K562 (cell line): ENCODE measurements at regions not wholly inside any gene's neighbourhood (a gene's known extent, or its start where the extent isn't known, plus 50 kb on each side); places are given as distances from the start of the nearest gene placed in this dataset.

Source experiments
- ATAC-seq: fragments of 200-7000 bp; cut with Tn5 transposase; 3 replicates; pipeline ENCODE4 v1.9.1; 2020; ENCODE audit warnings: moderate library complexity
- BruUV-seq: library from RNA; stranded (reverse); fragments of 400-500 nt; replicated peaks from 2 replicates; lab custom pipeline; 2021; lab: Mats Ljungman, UMichigan
- CTCF ChIA-PET: fragments of 300-600 bp; formaldehyde crosslinking; extraction: SDS; loops from one replicate; lab custom pipeline; 2021; ENCODE audit warnings: low intra/inter-chr PET ratio; lab: Yijun Ruan, JAX
- POLR2A ChIA-PET: fragments of 300-600, 350-650 bp; sonication (Branson Sonifier 250); formaldehyde crosslinking; extraction: SDS; loops from one replicate; lab custom pipeline; 2021; ENCODE audit warnings: antibody characterized with exemption, inconsistent platforms; lab: Yijun Ruan, JAX
- DNase-seq, 4 experiments: peaks; one replicate each; pipeline versions ENCODE4 v3.0.0 to v3.0.0-alpha.2; 2011 to 2018; ENCODE audit warnings: low spot score in 3 of 4, mixed read lengths in 3 of 4; ENCODE audit errors: extremely low read depth in 1 of 4
- FAIRE-seq: peaks from 2 replicates; lab custom pipeline; 2011; peaks lifted over from hg19 to GRCh38; lab: Jason Lieb, UNC
- H2AFZ ChIP-seq: 2 replicates; pipeline ENCODE4 v1.6.0; 2011; ENCODE audit warnings: low read depth, low read length, control low read depth, inconsistent platforms
- H3K27ac ChIP-seq: fragments of 200-600 bp; 3 replicates; pipeline ENCODE4 v1.8.0; 2011; ENCODE audit warnings: low read depth, mild to moderate bottlenecking, control low read depth, inconsistent platforms, low read length, moderate library complexity, mixed read lengths; ENCODE audit errors: extremely low read depth
- H3K27me3 ChIP-seq, 2 experiments: fragments of 300-600 bp in 1 of 2; 2 replicates in 1 of 2; 3 replicates in 1 of 2; pipeline versions ENCODE4 v1.6.0 to v1.8.0; 2011; ENCODE audit warnings: inconsistent platforms in 2 of 2, low read length in 2 of 2, mild to moderate bottlenecking in 1 of 2, mixed read lengths in 1 of 2, moderate library complexity in 1 of 2; ENCODE audit not compliant: control insufficient read depth in 2 of 2, insufficient read depth in 2 of 2
- H3K36me3 ChIP-seq: fragments of 300-600 bp; 3 replicates; pipeline ENCODE4 v1.8.0; 2011; ENCODE audit warnings: mild to moderate bottlenecking, low read length, inconsistent platforms; ENCODE audit not compliant: control insufficient read depth, insufficient read depth
- H3K4me1 ChIP-seq, 2 experiments: fragments of 200-600 bp in 1 of 2; replicated peaks in 1 of 2; 2 replicates in 1 of 2; 3 replicates in 1 of 2; pipeline versions ENCODE4 v1.5.1 to v1.8.0; 2011; ENCODE audit warnings: inconsistent platforms in 2 of 2, low read length in 2 of 2, mild to moderate bottlenecking in 1 of 2, mixed read lengths in 1 of 2, moderate library complexity in 1 of 2; ENCODE audit not compliant: control insufficient read depth in 2 of 2, insufficient read depth in 2 of 2
- H3K4me2 ChIP-seq: 2 replicates; pipeline ENCODE4 v1.6.1; 2011; ENCODE audit warnings: low read length, control low read depth, inconsistent platforms, mixed read lengths; ENCODE audit not compliant: insufficient read depth
- H3K4me3 ChIP-seq: fragments of 200-600 bp; sonication (generic), shearing (Covaris generic); 2 replicates; pipeline ENCODE4 v1.5.1; 2016; ENCODE audit warnings: control low read depth, inconsistent platforms
- H3K79me2 ChIP-seq: fragments of 200-600 bp; 3 replicates; pipeline ENCODE4 v1.8.0; 2011; ENCODE audit warnings: low read length, inconsistent platforms; ENCODE audit not compliant: control insufficient read depth, insufficient read depth
- H3K9ac ChIP-seq, 2 experiments: 2 replicates each; pipeline versions ENCODE4 v1.6.0 to v1.6.1; 2011; ENCODE audit warnings: low read depth in 2 of 2, low read length in 2 of 2, control low read depth in 1 of 2, inconsistent platforms in 1 of 2, mild to moderate bottlenecking in 1 of 2, mixed read lengths in 1 of 2; ENCODE audit not compliant: insufficient read depth in 1 of 2
- H3K9me1 ChIP-seq: one replicate; pipeline ENCODE4 v1.6.0; 2011; ENCODE audit warnings: inconsistent platforms, mild to moderate bottlenecking, low read length, moderate library complexity; ENCODE audit not compliant: control insufficient read depth, insufficient read depth
- H3K9me3 ChIP-seq: replicated peaks from 2 replicates; pipeline ENCODE4 v1.5.1; 2011; ENCODE audit warnings: low read depth, low read length, inconsistent platforms; ENCODE audit not compliant: control insufficient read depth, insufficient read depth
- H4K20me1 ChIP-seq: replicated peaks from 2 replicates; pipeline ENCODE4 v1.6.1; 2011; ENCODE audit warnings: low read length, inconsistent platforms, mixed read lengths; ENCODE audit not compliant: control insufficient read depth, insufficient read depth
- CEBPB ChIP-seq: fragments of 450-650 bp; IDR thresholded peaks from 2 replicates; pipeline ENCODE4 v1.6.1; 2016; ENCODE audit warnings: missing genetic modification characterization, missing compliant biosample characterization
- DMBX1 ChIP-seq: fragments of 250-450 bp; sonication (Bioruptor Pico); IDR thresholded peaks from 2 replicates; pipeline ENCODE4 v1.8.0; 2022; ENCODE audit warnings: inconsistent platforms, mild to moderate bottlenecking, moderate library complexity, borderline replicate concordance
- FOS ChIP-seq: IDR thresholded peaks from 3 replicates; pipeline ENCODE4 v1.6.1; 2011; ENCODE audit not compliant: insufficient read length; ENCODE audit errors: extremely low read depth
- HDAC3 ChIP-seq: fragments of 450-650 bp; IDR thresholded peaks from 2 replicates; pipeline ENCODE4 v1.6.1; 2018; ENCODE audit warnings: borderline replicate concordance, mild to moderate bottlenecking, moderate library complexity; ENCODE audit not compliant: partially characterized antibody
- HMGN3 ChIP-seq: IDR thresholded peaks from 2 replicates; pipeline ENCODE4 v1.6.1; 2011; ENCODE audit warnings: borderline replicate concordance, low read depth, mild to moderate bottlenecking, mixed read lengths, low read length; ENCODE audit not compliant: insufficient read length; ENCODE audit errors: extremely low read depth
- POLR2H ChIP-seq: IDR thresholded peaks from 2 replicates; pipeline ENCODE4 v1.6.1; 2016; ENCODE audit warnings: missing genetic modification characterization, low read depth, mild to moderate bottlenecking, control low read depth, missing compliant biosample characterization, moderate library complexity
- PREB ChIP-seq: sonication (generic); formaldehyde crosslinking; IDR thresholded peaks from 2 replicates; pipeline ENCODE4 v1.8.1; 2023; ENCODE audit warnings: mild to moderate bottlenecking, missing genetic modification reagents
- RAD21 ChIP-seq, 2 experiments: fragments of 250-450 bp in 1 of 2; fragments of 450-650 bp in 1 of 2; sonication (Bioruptor Pico) in 1 of 2; formaldehyde crosslinking in 1 of 2; IDR thresholded peaks in 1 of 2; conservative IDR thresholded peaks in 1 of 2; 2 replicates each; pipeline versions ENCODE4 v1.4.0 to v1.8.0; 2020 to 2022; ENCODE audit warnings: mild to moderate bottlenecking in 2 of 2, moderate library complexity in 1 of 2
- SMAD1 ChIP-seq: fragments of 150-350 bp; IDR thresholded peaks from 2 replicates; pipeline ENCODE4 v1.6.1; 2014; ENCODE audit warnings: low read length, low read depth; ENCODE audit not compliant: partially characterized antibody
- SOX6 ChIP-seq: fragments of 450-650 bp; IDR thresholded peaks from 2 replicates; pipeline ENCODE4 v1.6.1; 2014; ENCODE audit warnings: mild to moderate bottlenecking
- TAF15 ChIP-seq: fragments of 200-400 bp; formaldehyde crosslinking; IDR thresholded peaks from 2 replicates; pipeline ENCODE4 v1.6.1; 2017; ENCODE audit warnings: mild to moderate bottlenecking, low read depth, low read length, moderate library complexity
- TCF7 ChIP-seq: sonication (generic); IDR thresholded peaks from 2 replicates; pipeline ENCODE4 v1.6.1; 2016; ENCODE audit warnings: antibody characterized with exemption, borderline replicate concordance
- ZNF592 ChIP-seq: fragments of 450-650 bp; IDR thresholded peaks from 2 replicates; pipeline ENCODE4 v1.6.1; 2017; ENCODE audit warnings: antibody characterized with exemption, mild to moderate bottlenecking
- ZSCAN32 ChIP-seq: fragments of 450-650 bp; formaldehyde crosslinking; IDR thresholded peaks from 2 replicates; pipeline ENCODE4 v1.4.0; 2020; ENCODE audit warnings: mild to moderate bottlenecking, moderate library complexity
- WGBS: fragments of 100-300 bp; shearing (Covaris generic); methylation state at CpG from one replicate; pipeline ENCODE4 v1.1.6; 2016; ENCODE audit warnings: low coverage, mixed read lengths; ENCODE audit not compliant: insufficient coverage; ENCODE audit errors: missing lambda C conversion rate; 5-methylcytosine and 5-hydroxymethylcytosine counted together
- in situ Hi-C: fragments of 300-500 bp; cut with MboI; formaldehyde crosslinking; loops from 4 replicates; pipeline ENCODE4 v1.15.0; 2018; ENCODE audit warnings: inconsistent platforms, mixed read lengths
- intact Hi-C: fragments of 100-400 bp; cut with micrococcal nuclease; formaldehyde crosslinking; loops from 2 replicates; pipeline ENCODE4 v1.14.2; 2022
- TF ChIP-seq, protein P1 (sequence below), 3 experiments: IDR thresholded peaks in 2 of 3; conservative IDR thresholded peaks in 1 of 3; 2 replicates each; pipeline ENCODE4 v1.5.1; 2011 to 2012; ENCODE audit warnings: low read length in 3 of 3, mild to moderate bottlenecking in 3 of 3, control low read depth in 2 of 3, improper control_type of control experiment in 1 of 3, inconsistent platforms in 1 of 3, low read depth in 1 of 3, mixed read lengths in 1 of 3, moderate library complexity in 1 of 3; ENCODE audit not compliant: insufficient read depth in 2 of 3

DNA sequence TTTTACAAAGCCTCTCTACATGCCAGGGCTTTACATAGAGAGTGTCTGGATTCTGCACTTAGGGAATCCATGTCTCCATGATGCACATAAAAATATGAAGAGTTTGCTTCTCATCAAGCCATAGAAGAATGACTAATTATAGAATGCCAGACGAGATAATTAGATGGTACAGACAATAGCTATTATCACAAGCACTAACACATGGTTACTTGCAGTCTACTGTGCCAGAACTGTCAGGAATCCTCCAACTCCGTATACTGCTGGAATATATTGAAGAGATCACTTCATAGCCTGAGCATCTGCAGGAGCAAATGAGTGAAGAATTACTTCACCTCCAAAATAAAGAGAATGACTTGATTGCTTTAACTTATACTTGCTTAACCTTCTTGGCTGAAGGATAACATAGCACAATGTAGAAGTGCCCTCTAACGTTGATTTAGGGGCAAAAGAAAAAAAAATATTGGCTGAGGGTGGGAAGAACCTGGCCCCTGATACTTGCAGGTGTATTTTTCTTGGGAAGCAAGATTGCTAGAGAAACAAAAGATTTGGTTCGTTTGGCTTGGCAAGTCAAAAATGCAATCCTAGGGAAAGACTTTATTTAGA is 272.8 kb upstream of the FAR2 start:
- no peak overlapping the region for H3K27ac ChIP-seq
- in situ Hi-C loops, result no loop called here
- H3K4me3 ChIP-seq, result no peak overlapping the region
- no peak overlapping the region for H2AFZ ChIP-seq
- DNase-seq (no peak), FAIRE-seq (no peak), ATAC-seq (no peak)
- H3K9ac ChIP-seq, result no peak overlapping the region
- H3K36me3 ChIP-seq, result no peaks in the 10 kb centered on the region
- H3K9me3 ChIP-seq, result no peaks in the 10 kb centered on the region
- intact Hi-C loops, result loop anchor here (10.0 kb wide), 1 partner anchor 1141 kb away; no protein-coding TSS in a partner anchor
- ChIA-PET CTCF (no interaction called here), POLR2A (no interaction called here)
- BruUV-seq, result no TSS peak
- no peaks in the 10 kb centered on the region for H4K20me1 ChIP-seq
- H3K4me2 ChIP-seq, result no peak overlapping the region
- WGBS, result 0% methylated on average over 4 of the region's 4 CpGs
- no peaks in the 10 kb centered on the region for H3K27me3 ChIP-seq
- no peaks in the 10 kb centered on the region for H3K4me1 ChIP-seq
- H3K9me1 ChIP-seq, result no peaks in the 10 kb centered on the region
- no peaks in the 10 kb centered on the region for H3K79me2 ChIP-seq
- TF ChIP-seq, protein P1, sequence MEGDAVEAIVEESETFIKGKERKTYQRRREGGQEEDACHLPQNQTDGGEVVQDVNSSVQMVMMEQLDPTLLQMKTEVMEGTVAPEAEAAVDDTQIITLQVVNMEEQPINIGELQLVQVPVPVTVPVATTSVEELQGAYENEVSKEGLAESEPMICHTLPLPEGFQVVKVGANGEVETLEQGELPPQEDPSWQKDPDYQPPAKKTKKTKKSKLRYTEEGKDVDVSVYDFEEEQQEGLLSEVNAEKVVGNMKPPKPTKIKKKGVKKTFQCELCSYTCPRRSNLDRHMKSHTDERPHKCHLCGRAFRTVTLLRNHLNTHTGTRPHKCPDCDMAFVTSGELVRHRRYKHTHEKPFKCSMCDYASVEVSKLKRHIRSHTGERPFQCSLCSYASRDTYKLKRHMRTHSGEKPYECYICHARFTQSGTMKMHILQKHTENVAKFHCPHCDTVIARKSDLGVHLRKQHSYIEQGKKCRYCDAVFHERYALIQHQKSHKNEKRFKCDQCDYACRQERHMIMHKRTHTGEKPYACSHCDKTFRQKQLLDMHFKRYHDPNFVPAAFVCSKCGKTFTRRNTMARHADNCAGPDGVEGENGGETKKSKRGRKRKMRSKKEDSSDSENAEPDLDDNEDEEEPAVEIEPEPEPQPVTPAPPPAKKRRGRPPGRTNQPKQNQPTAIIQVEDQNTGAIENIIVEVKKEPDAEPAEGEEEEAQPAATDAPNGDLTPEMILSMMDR (IDR thresholded peaks at IDR 0.05 in 2 of 3, conservative IDR thresholded peaks at IDR 0.05 in 1 of 3; ENCODE audit: insufficient read depth in 2 of 3, low read depth in 1 of 3, low read length in 3 of 3), result peak in 1 of 3 experiments; percentile 18; a peak in 1 of 6 replicates
- TF ChIP-seq DMBX1 (CRISPR knock-in tag), result no peak
- no peak for TF ChIP-seq HDAC3
- no peak for TF ChIP-seq FOS
- no peak for TF ChIP-seq TAF15
- no peak for TF ChIP-seq ZSCAN32 (CRISPR knock-in tag)
- TF ChIP-seq SMAD1, result no peak
- no peak for TF ChIP-seq ZNF592
- peak in 1 of 2 experiments; percentile 48; a peak in 2 of 4 replicates for TF ChIP-seq RAD21 (CRISPR knock-in tag; conservative IDR thresholded peaks at IDR 0.05 in 1 of 2, IDR thresholded peaks at IDR 0.05 in 1 of 2)
- TF ChIP-seq SOX6, result no peak
- no peak for TF ChIP-seq PREB
- TF ChIP-seq TCF7, result no peak
- no peak for TF ChIP-seq HMGN3
- TF ChIP-seq CEBPB, result no peak
- no peak for TF ChIP-seq POLR2H (tag)
